DOHH2 (cell line): ENCODE measurements at regions not wholly inside any gene's neighbourhood (a gene's known extent, or its start where the extent isn't known, plus 50 kb on each side); places are given as distances from the start of the nearest gene placed in this dataset.

ENCODE experiments used
- H3F3A ChIP-seq: fragments of 200-600 bp; sonication (generic), shearing (Covaris generic); 2 replicates; pipeline ENCODE4 v1.6.0; 2016; ENCODE audit warnings: antibody characterized with exemption, mild to moderate bottlenecking; ENCODE audit not compliant: control insufficient read depth, insufficient read depth
- H3K27ac ChIP-seq: fragments of 200-600 bp; sonication (generic); 2 replicates; pipeline ENCODE4 v1.5.1; 2014; ENCODE audit warnings: low read depth, mild to moderate bottlenecking, low read length, moderate library complexity
- H3K27me3 ChIP-seq: fragments of 200-600 bp; sonication (generic); 2 replicates; pipeline ENCODE4 v1.6.1; 2014; ENCODE audit warnings: mild to moderate bottlenecking, low read length, mixed read lengths; ENCODE audit not compliant: control insufficient read depth
- H3K36me3 ChIP-seq: fragments of 200-600 bp; sonication (generic); 2 replicates; pipeline ENCODE4 v1.6.1; 2014; ENCODE audit warnings: mild to moderate bottlenecking, low read length, moderate library complexity, mixed read lengths; ENCODE audit not compliant: control insufficient read depth
- H3K4me1 ChIP-seq: fragments of 200-600 bp; sonication (generic); 2 replicates; pipeline ENCODE4 v1.6.1; 2014; ENCODE audit warnings: mild to moderate bottlenecking, low read length, mixed read lengths; ENCODE audit not compliant: control insufficient read depth
- H3K4me2 ChIP-seq: fragments of 200-600 bp; sonication (generic); 2 replicates; pipeline ENCODE4 v1.6.0; 2014; ENCODE audit warnings: mild to moderate bottlenecking, low read length, moderate library complexity
- H3K4me3 ChIP-seq: fragments of 200-600 bp; sonication (generic); 2 replicates; pipeline ENCODE4 v1.5.1; 2014; ENCODE audit warnings: mild to moderate bottlenecking, low read length, mixed read lengths
- H3K79me2 ChIP-seq: fragments of 200-600 bp; sonication (generic); 2 replicates; pipeline ENCODE4 v1.6.1; 2014; ENCODE audit warnings: mild to moderate bottlenecking, low read length, mixed read lengths; ENCODE audit not compliant: control insufficient read depth
- H3K9me2 ChIP-seq: fragments of 200-600 bp; sonication (generic); replicated peaks from 2 replicates; pipeline ENCODE4 v1.6.1; 2014; ENCODE audit warnings: mild to moderate bottlenecking, low read length, mixed read lengths; ENCODE audit not compliant: control insufficient read depth
- H3K9me3 ChIP-seq: fragments of 200-600 bp; sonication (generic); 2 replicates; pipeline ENCODE4 v1.6.1; 2014; ENCODE audit warnings: antibody characterized with exemption, low read length, mixed read lengths; ENCODE audit not compliant: control insufficient read depth, insufficient read depth
- H4K20me1 ChIP-seq: fragments of 200-600 bp; sonication (generic); 2 replicates; pipeline ENCODE4 v1.6.0; 2014; ENCODE audit warnings: low read depth, mild to moderate bottlenecking, antibody characterized with exemption, low read length, moderate library complexity; ENCODE audit not compliant: control insufficient read depth, insufficient read depth
- EZH2phosphoT487 ChIP-seq: fragments of 200-600 bp; sonication (generic); IDR thresholded peaks from 2 replicates; pipeline ENCODE4 v1.6.1; 2017; ENCODE audit warnings: borderline replicate concordance, mild to moderate bottlenecking, antibody characterized with exemption, low read length, moderate library complexity, mixed read lengths
- TF ChIP-seq, protein P1 (sequence below): fragments of 200-600 bp; sonication (generic); IDR thresholded peaks from one replicate; pipeline ENCODE4 v1.5.1; 2014; ENCODE audit warnings: antibody characterized with exemption, mild to moderate bottlenecking, low read depth, low read length; ENCODE audit not compliant: poor library complexity, severe bottlenecking

DNA sequence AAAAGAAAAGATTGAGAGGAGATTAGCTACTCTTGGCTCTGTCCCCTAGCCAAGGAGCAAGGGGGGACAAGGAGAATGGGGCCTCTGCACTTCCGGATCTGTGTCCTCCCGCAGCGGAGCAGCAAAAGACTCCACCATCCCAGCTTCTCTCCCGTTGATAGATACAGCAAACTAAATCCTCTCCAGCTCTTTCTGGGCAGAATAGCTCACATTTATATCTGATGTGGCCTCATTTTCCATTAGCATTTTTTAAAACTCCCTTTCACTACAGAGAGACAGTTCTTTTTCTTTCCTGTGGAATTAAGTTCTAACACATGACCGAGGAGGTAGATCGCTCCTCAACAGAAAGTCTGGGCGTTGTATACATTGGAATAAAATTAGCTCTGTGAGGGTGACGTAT lies 260.9 kb upstream of the SOX4 start:
- no peaks in the 10 kb centered on the region for H3K36me3 ChIP-seq
- TF ChIP-seq, protein P1, sequence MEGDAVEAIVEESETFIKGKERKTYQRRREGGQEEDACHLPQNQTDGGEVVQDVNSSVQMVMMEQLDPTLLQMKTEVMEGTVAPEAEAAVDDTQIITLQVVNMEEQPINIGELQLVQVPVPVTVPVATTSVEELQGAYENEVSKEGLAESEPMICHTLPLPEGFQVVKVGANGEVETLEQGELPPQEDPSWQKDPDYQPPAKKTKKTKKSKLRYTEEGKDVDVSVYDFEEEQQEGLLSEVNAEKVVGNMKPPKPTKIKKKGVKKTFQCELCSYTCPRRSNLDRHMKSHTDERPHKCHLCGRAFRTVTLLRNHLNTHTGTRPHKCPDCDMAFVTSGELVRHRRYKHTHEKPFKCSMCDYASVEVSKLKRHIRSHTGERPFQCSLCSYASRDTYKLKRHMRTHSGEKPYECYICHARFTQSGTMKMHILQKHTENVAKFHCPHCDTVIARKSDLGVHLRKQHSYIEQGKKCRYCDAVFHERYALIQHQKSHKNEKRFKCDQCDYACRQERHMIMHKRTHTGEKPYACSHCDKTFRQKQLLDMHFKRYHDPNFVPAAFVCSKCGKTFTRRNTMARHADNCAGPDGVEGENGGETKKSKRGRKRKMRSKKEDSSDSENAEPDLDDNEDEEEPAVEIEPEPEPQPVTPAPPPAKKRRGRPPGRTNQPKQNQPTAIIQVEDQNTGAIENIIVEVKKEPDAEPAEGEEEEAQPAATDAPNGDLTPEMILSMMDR, result no peak
- no peak for TF ChIP-seq EZH2phosphoT487
- no peaks in the 10 kb centered on the region for H3K79me2 ChIP-seq
- H3K27me3 ChIP-seq, result no peaks in the 10 kb centered on the region
- H3K9me3 ChIP-seq, result no peaks in the 10 kb centered on the region
- H3K27ac ChIP-seq, result no peak overlapping the region
- no peaks in the 10 kb centered on the region for H4K20me1 ChIP-seq
- no peaks in the 10 kb centered on the region for H3F3A ChIP-seq
- H3K4me1 ChIP-seq, result no peaks in the 10 kb centered on the region
- no peaks in the 10 kb centered on the region; the same call in 1 of the 2 replicates for H3K9me2 ChIP-seq
- H3K4me2 ChIP-seq, result no peak overlapping the region
- no peak overlapping the region for H3K4me3 ChIP-seq

DNA sequence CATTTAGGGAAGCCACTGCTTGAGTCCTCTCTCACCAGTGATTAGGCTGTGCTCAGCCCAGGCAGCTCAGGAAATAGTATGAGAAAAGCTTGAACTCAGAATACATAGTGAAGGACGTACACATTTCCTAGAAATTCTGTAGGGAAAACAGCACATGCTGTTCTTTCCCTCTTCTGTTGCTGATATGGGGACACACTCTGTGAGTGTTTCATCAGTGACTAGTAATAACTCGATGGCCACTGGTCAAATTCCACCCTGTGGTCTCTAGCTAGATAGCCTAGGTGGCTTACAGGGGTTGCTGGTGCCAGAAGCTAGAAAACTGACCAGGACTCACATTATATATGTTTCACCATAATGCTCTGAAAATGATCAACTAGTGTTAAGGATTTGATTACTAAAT lies 259.8 kb upstream of the SOX4 start:
- H3K4me1 ChIP-seq, result no peaks in the 10 kb centered on the region
- H3K9me3 ChIP-seq, result no peaks in the 10 kb centered on the region
- no peaks in the 10 kb centered on the region for H3K36me3 ChIP-seq
- H3K27ac ChIP-seq, result no peak overlapping the region
- H4K20me1 ChIP-seq, result no peaks in the 10 kb centered on the region
- H3K4me3 ChIP-seq, result no peak overlapping the region
- no peaks in the 10 kb centered on the region for H3K79me2 ChIP-seq
- no peaks in the 10 kb centered on the region for H3K27me3 ChIP-seq
- no peaks in the 10 kb centered on the region for H3F3A ChIP-seq
- no peak for TF ChIP-seq EZH2phosphoT487
- TF ChIP-seq, protein P1, result no peak
- no peak overlapping the region for H3K4me2 ChIP-seq
- no peaks in the 10 kb centered on the region; the same call in 1 of the 2 replicates for H3K9me2 ChIP-seq

DNA sequence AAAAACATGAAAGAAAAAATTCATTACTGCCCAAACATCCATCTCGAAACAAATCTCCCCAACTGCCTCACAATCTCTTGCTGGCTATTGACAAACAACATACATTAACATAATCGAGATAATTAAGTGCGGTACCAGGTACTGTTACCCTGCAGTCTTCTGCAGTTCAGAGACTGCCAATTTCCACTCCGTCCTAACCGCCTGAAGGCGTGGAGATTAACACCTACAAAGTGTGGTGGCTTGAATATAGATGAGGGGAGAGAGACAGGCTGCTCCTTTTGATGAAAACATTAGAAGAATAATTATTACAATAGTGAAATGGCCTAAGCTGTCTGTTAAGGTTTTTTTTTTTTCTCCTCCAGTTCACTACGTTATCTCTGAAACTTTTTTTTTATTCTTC lies 258.9 kb upstream of the SOX4 start:
- Histone ChIP-seq H3K27me3 (no peaks in the 10 kb centered on the region), H3F3A (no peaks in the 10 kb centered on the region), H3K36me3 (no peaks in the 10 kb centered on the region), H4K20me1 (no peaks in the 10 kb centered on the region), H3K4me1 (no peaks in the 10 kb centered on the region), H3K79me2 (no peaks in the 10 kb centered on the region), H3K4me3 (no peak overlapping the region), H3K4me2 (no peak overlapping the region), H3K9me2 (no peaks in the 10 kb centered on the region; the same call in 1 of the 2 replicates), H3K27ac (no peak overlapping the region), H3K9me3 (no peaks in the 10 kb centered on the region)
- TF ChIP-seq, protein P1, result no peak
- TF ChIP-seq EZH2phosphoT487, result no peak
